ENCODE measurements at regions not wholly inside any gene's neighbourhood (a gene's known extent, or its start where the extent isn't known, plus 50 kb on each side); places are given as distances from the start of the nearest gene placed in this dataset.

DNA sequence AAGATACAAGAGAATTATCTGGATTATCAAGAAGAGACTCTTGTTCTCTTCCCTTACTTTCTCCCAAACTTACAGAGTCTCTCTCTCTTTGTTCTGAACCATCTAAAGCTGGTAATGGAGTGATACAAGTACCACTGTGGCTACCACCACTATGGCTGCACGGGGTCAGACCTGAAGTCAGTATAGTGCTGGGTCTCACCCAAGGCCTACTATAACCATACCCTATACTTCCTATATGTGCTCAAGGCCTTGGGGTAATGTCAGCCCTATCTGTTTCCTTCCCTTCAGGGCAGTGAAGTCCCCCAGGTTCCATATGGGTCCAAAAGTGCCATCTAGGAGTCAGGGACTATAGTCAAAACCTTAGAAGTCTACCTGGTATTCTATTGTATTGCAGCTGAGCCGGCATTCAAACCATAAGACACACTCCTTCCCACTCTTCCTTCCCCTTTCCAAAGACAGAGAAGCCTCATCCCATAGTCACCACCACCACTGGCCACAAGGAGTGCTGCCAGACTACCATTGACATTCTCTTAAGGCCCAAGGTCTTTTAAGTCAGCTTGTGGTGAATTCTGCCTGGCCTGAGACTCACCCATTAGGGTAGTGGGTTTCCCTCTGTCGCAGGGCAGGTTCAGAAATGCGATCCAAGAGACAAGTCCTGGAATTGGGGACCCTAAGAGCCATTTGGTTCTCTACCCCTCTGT, 615.0 kb upstream of the NECTIN3 start:
- Mint-ChIP-seq H3K36me3 (no peaks in the 10 kb centered on the region), H3K4me3 (no peak overlapping the region), H3K27me3 (no peaks in the 10 kb centered on the region), H3K27ac (no peak overlapping the region), H3K4me1 (ENCODE audit: unreplicated experiment) (no peaks in the 10 kb centered on the region), H3K9me3 (no peaks in the 10 kb centered on the region)
- TF ChIP-seq CTCF (conservative IDR thresholded peaks at IDR 0.05), result no peak
- no peak for DNase-seq (ENCODE audit: extremely low spot score, unreplicated experiment)

GRCh38 chr3:110457508-110457907, 614.1 kb upstream of the NECTIN3 start:
- TF ChIP-seq CTCF (conservative IDR thresholded peaks at IDR 0.05), result no peak
- H3K27me3 Mint-ChIP-seq, result no peaks in the 10 kb centered on the region
- H3K4me1 Mint-ChIP-seq (ENCODE audit: unreplicated experiment), result no peaks in the 10 kb centered on the region
- no peak for DNase-seq (ENCODE audit: extremely low spot score, unreplicated experiment)
- no peaks in the 10 kb centered on the region for H3K9me3 Mint-ChIP-seq
- H3K4me3 Mint-ChIP-seq, result no peak overlapping the region
- H3K36me3 Mint-ChIP-seq, result no peaks in the 10 kb centered on the region
- no peak overlapping the region for H3K27ac Mint-ChIP-seq

- Mint-ChIP-seq H3K4me3 (no peak overlapping the region), H3K27ac (no peak overlapping the region), H3K9me3 (no peaks in the 10 kb centered on the region), H3K27me3 (no peaks in the 10 kb centered on the region), H3K36me3 (no peaks in the 10 kb centered on the region), H3K4me1 (ENCODE audit: unreplicated experiment) (no peaks in the 10 kb centered on the region)
- no peak for TF ChIP-seq CTCF (conservative IDR thresholded peaks at IDR 0.05)
- DNase-seq (ENCODE audit: extremely low spot score, unreplicated experiment), result no peak
Measured at GRCh38 chr3:110459021-110459420, 612.6 kb upstream of the NECTIN3 start.

DNA sequence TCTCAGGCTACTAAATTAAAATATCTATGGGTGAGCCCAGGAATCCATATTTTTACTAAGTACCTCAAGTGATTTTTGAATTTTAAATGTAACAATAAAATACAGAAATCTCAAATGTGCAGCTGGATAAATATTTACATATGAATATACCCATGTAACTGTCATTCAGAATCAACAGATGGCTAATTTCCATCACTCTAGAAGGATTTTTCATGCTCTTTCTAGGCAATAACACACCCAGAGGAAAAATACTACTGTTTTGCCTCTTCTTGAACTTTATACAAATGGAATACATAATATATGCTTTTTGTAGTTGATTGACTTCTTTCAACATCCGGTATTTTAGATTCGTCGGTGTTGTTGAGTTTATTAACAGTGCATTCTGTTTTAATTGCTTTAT, 601.3 kb upstream of the NECTIN3 start:
- Mint-ChIP-seq H3K4me1 (ENCODE audit: unreplicated experiment) (no peaks in the 10 kb centered on the region), H3K27me3 (no peaks in the 10 kb centered on the region), H3K4me3 (no peak overlapping the region), H3K27ac (no peak overlapping the region), H3K9me3 (no peaks in the 10 kb centered on the region), H3K36me3 (no peaks in the 10 kb centered on the region)
- TF ChIP-seq CTCF (conservative IDR thresholded peaks at IDR 0.05), result no peak
- DNase-seq (ENCODE audit: extremely low spot score, unreplicated experiment), result no peak

GRCh38 chr3:110473405-110473804, 598.2 kb upstream of the NECTIN3 start:
- no peaks in the 10 kb centered on the region for H3K4me1 Mint-ChIP-seq (ENCODE audit: unreplicated experiment)

More at GRCh38 chr3:110473405-110473804, 598.2 kb upstream of the NECTIN3 start:
- no peak for TF ChIP-seq CTCF (conservative IDR thresholded peaks at IDR 0.05)
- no peaks in the 10 kb centered on the region for H3K36me3 Mint-ChIP-seq
- DNase-seq (ENCODE audit: extremely low spot score, unreplicated experiment), result no peak
- no peaks in the 10 kb centered on the region for H3K27me3 Mint-ChIP-seq
- no peaks in the 10 kb centered on the region for H3K9me3 Mint-ChIP-seq
- H3K4me3 Mint-ChIP-seq, result no peak overlapping the region
- H3K27ac Mint-ChIP-seq, result no peak overlapping the region
